ENCODE measurements at regions not wholly inside any gene's neighbourhood (a gene's known extent, or its start where the extent isn't known, plus 50 kb on each side); places are given as distances from the start of the nearest gene placed in this dataset.

GRCh38 chr20:9981829-9982228, 53.0 kb upstream of the ANKEF1 start:
- no peak for DNase-seq

GRCh38 chr20:9978397-9979004, 56.3 kb upstream of the ANKEF1 start:
- DNase-seq = peak; percentile 24

GRCh38 chr20:9977629-9978028, 57.2 kb upstream of the ANKEF1 start:
- no peak for DNase-seq

- no peak for DNase-seq
These were observed 60.5 kb upstream of the ANKEF1 start for GRCh38 chr20:9974324-9974723.

- DNase-seq = no peak
These were observed 63.0 kb upstream of the ANKEF1 start for GRCh38 chr20:9971746-9972145.

GRCh38 chr20:9969626-9970025, 65.2 kb upstream of the ANKEF1 start:
- DNase-seq = no peak

- DNase-seq = no peak
These were observed 66.8 kb upstream of the ANKEF1 start for GRCh38 chr20:9968015-9968414.

GRCh38 chr20:9966966-9967365, 67.8 kb upstream of the ANKEF1 start:
- no peak for DNase-seq

GRCh38 chr20:9963029-9963428, 71.8 kb upstream of the ANKEF1 start:
- DNase-seq = no peak

GRCh38 chr20:9958693-9959092, 76.1 kb upstream of the ANKEF1 start:
- no peak for DNase-seq

GRCh38 chr20:9955646-9956045, 79.1 kb upstream of the ANKEF1 start:
- DNase-seq = no peak

- DNase-seq = no peak
These were observed 85.2 kb upstream of the ANKEF1 start for GRCh38 chr20:9949563-9949962.

GRCh38 chr20:9945408-9945807, 89.4 kb upstream of the ANKEF1 start:
- no peak for DNase-seq

GRCh38 chr20:9942736-9943135, 92.1 kb upstream of the ANKEF1 start:
- DNase-seq = no peak

- DNase-seq = no peak
These were observed 94.5 kb upstream of the ANKEF1 start for GRCh38 chr20:9940329-9940728.

GRCh38 chr20:9939231-9939630, 95.6 kb upstream of the ANKEF1 start:
- no peak for DNase-seq

- no peak for DNase-seq
These were observed 96.4 kb upstream of the PAK5 start for GRCh38 chr20:9935285-9935684.

- DNase-seq = no peak
These were observed 91.3 kb upstream of the PAK5 start for GRCh38 chr20:9930142-9930541.

- DNase-seq = no peak
These were observed 90.1 kb upstream of the PAK5 start for GRCh38 chr20:9928955-9929354.

- DNase-seq = no peak
These were observed 89.4 kb upstream of the PAK5 start for GRCh38 chr20:9928281-9928737.

GRCh38 chr20:9927224-9927623, 88.3 kb upstream of the PAK5 start:
- DNase-seq = no peak

- DNase-seq = no peak
These were observed 87.6 kb upstream of the PAK5 start for GRCh38 chr20:9926476-9926875.

- DNase-seq = no peak
These were observed 87.1 kb upstream of the PAK5 start for GRCh38 chr20:9926007-9926406.

- DNase-seq = no peak
These were observed 84.8 kb upstream of the PAK5 start for GRCh38 chr20:9923648-9924047.

GRCh38 chr20:9920866-9921265, 82.0 kb upstream of the PAK5 start:
- no peak for DNase-seq
